Ishikawa (cell line): ENCODE measurements at regions not wholly inside any gene's neighbourhood (a gene's known extent, or its start where the extent isn't known, plus 50 kb on each side); places are given as distances from the start of the nearest gene placed in this dataset.

Experiments
- CEBPB ChIP-seq: IDR thresholded peaks from 2 replicates; pipeline ENCODE4 v1.6.1; 2012
- CREB1 ChIP-seq: IDR thresholded peaks from 2 replicates; pipeline ENCODE4 v1.6.1; 2012; ENCODE audit warnings: low read depth
- EGR1 ChIP-seq: IDR thresholded peaks from 2 replicates; pipeline ENCODE4 v1.6.1; 2012
- EP300 ChIP-seq: IDR thresholded peaks from 2 replicates; pipeline ENCODE4 v1.6.1; 2012; ENCODE audit warnings: borderline replicate concordance
- FOXM1 ChIP-seq: IDR thresholded peaks from 2 replicates; pipeline ENCODE4 v1.6.1; 2012; ENCODE audit warnings: low read depth, borderline replicate concordance
- MAX ChIP-seq: IDR thresholded peaks from 2 replicates; pipeline ENCODE4 v1.6.1; 2012
- NFIC ChIP-seq: IDR thresholded peaks from 2 replicates; pipeline ENCODE4 v1.6.1; 2012
- RAD21 ChIP-seq: IDR thresholded peaks from 2 replicates; pipeline ENCODE4 v1.6.1; 2012; ENCODE audit warnings: low read depth
- TAF1 ChIP-seq: IDR thresholded peaks from 2 replicates; pipeline ENCODE4 v1.6.1; 2012; ENCODE audit warnings: low read depth, mild to moderate bottlenecking
- TCF12 ChIP-seq: IDR thresholded peaks from 2 replicates; pipeline ENCODE4 v1.6.1; 2012; ENCODE audit warnings: low read depth
- TEAD4 ChIP-seq: IDR thresholded peaks from 2 replicates; pipeline ENCODE4 v1.6.1; 2012
- USF1 ChIP-seq: IDR thresholded peaks from 2 replicates; pipeline ENCODE4 v1.6.1; 2012
- YY1 ChIP-seq: IDR thresholded peaks from 2 replicates; pipeline ENCODE4 v1.6.1; 2012; ENCODE audit warnings: low read depth
- ZBTB7A ChIP-seq: IDR thresholded peaks from 2 replicates; pipeline ENCODE4 v1.6.1; 2012; ENCODE audit warnings: low read depth
- TF ChIP-seq, protein P1 (sequence below): IDR thresholded peaks from 2 replicates; pipeline ENCODE4 v1.6.1; 2012; ENCODE audit warnings: low read depth, mild to moderate bottlenecking

DNA sequence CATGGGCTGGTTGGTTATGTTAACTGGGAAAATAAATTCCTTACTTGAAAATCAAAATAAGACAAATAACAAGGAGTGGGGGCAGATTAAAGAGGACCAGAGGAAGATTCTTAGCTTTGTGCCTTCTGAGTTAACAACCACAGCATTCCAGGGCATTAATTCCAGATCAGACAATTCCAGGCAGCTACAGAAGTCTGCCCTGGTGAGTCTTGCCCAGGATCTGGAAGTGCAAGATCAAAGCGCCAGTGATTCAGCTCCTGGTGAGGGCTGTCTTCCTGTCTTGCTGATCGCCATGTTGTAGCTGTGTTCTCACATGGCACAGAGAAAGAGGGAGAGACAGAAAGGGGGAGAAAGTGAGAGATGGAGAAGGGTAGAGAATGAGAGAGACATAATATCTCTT, 65.6 kb downstream of the ANXA2R start:
- TF ChIP-seq TAF1 (no peak), EGR1 (no peak), USF1 (no peak), MAX (no peak), RAD21 (no peak), CREB1 (no peak), CEBPB (no peak), NFIC (no peak), TEAD4 (no peak), TCF12 (no peak), YY1 (no peak), FOXM1 (no peak), ZBTB7A (no peak)

GRCh38 chr5:42970636-42971559, 69.2 kb downstream of the ANXA2R start:
- TF ChIP-seq RAD21 (peak; percentile 43; the same call in 1 of the 2 replicates), NFIC (no peak)

DNA sequence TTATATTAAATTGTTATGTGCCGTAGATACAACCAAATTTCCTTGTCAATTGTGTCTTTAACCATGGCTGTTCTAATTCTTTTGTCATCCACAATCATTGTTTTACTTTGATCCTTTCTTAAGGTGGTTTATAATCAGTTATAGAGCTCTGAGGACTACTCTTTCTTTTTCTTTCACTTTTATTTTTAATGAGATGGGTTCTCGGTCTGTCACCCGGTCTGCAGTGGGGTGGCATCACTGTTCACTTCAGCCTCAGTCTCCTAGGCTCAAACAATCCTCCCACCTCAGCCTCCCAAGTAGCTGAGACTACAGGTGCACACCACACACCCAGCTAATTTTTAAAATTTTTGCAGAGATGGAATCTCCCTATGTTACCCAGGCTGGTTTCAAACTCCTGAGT, 74.2 kb downstream of the ANXA2R start:
- TF ChIP-seq TEAD4, result no peak

- TF ChIP-seq USF1 (no peak), TCF12 (no peak), EGR1 (no peak)
These were observed 76.7 kb downstream of the ANXA2R start for GRCh38 chr5:42963412-42963811.

DNA sequence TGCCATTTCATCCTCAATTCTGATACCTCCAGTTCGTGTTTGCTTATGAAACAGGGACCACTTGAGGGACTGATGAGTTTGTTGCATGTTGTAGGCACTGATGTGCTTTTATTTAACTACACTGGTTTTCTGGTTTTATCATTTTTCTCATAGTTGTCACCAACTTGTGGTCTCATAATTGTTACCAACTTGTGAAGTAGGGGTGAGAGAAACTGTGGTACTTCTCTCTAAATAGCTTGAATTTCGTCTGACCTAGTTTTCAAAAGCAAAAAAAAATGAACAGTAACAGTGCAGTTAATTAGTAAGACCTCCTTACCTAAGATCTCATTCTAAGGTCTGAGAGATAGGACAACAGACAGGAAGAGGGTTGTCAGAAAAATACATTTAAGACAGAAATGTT, 78.0 kb downstream of the ANXA2R start:
- TF ChIP-seq NFIC (no peak), CEBPB (no peak), EP300 (no peak), MAX (no peak), ZBTB7A (no peak)

- TF ChIP-seq TEAD4 (no peak), TCF12 (no peak), USF1 (no peak), MAX (no peak), RAD21 (no peak), FOXM1 (no peak), EP300 (no peak), EGR1 (no peak), NFIC (no peak), ZBTB7A (no peak), CEBPB (no peak), TAF1 (no peak), CREB1 (no peak), YY1 (no peak)
- TF ChIP-seq, protein P1, sequence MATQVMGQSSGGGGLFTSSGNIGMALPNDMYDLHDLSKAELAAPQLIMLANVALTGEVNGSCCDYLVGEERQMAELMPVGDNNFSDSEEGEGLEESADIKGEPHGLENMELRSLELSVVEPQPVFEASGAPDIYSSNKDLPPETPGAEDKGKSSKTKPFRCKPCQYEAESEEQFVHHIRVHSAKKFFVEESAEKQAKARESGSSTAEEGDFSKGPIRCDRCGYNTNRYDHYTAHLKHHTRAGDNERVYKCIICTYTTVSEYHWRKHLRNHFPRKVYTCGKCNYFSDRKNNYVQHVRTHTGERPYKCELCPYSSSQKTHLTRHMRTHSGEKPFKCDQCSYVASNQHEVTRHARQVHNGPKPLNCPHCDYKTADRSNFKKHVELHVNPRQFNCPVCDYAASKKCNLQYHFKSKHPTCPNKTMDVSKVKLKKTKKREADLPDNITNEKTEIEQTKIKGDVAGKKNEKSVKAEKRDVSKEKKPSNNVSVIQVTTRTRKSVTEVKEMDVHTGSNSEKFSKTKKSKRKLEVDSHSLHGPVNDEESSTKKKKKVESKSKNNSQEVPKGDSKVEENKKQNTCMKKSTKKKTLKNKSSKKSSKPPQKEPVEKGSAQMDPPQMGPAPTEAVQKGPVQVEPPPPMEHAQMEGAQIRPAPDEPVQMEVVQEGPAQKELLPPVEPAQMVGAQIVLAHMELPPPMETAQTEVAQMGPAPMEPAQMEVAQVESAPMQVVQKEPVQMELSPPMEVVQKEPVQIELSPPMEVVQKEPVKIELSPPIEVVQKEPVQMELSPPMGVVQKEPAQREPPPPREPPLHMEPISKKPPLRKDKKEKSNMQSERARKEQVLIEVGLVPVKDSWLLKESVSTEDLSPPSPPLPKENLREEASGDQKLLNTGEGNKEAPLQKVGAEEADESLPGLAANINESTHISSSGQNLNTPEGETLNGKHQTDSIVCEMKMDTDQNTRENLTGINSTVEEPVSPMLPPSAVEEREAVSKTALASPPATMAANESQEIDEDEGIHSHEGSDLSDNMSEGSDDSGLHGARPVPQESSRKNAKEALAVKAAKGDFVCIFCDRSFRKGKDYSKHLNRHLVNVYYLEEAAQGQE, result no peak
These were observed 79.6 kb downstream of the ANXA2R start for GRCh38 chr5:42960506-42960905.

DNA sequence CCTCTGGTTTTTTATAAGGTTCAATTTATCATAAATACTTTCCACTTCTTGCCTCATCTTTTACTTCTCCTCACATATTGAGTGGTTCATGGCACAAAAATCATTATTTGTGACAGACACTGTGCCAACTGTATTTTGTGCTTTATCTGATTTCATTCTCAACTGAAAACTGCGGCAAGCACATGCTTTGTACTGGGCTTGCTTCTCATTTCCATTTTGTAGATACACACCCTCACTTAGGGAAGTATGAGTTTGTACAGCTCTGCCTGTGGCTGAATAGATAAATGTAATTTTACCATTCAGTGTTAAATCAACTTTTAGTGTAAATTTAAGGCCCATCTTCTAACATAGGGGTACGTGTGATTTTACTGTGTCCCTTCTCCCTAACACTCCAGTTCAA, 83.6 kb downstream of the ANXA2R start:
- TF ChIP-seq EP300, result no peak
- TF ChIP-seq CEBPB, result no peak
- TF ChIP-seq MAX, result no peak
- no peak for TF ChIP-seq NFIC
- no peak for TF ChIP-seq CREB1
- TF ChIP-seq EGR1, result no peak
- no peak for TF ChIP-seq FOXM1
- TF ChIP-seq, protein P1, result no peak
- no peak for TF ChIP-seq TCF12
- no peak for TF ChIP-seq YY1
- TF ChIP-seq TEAD4, result no peak
- TF ChIP-seq ZBTB7A, result no peak
- no peak for TF ChIP-seq TAF1
- no peak for TF ChIP-seq RAD21
- no peak for TF ChIP-seq USF1
